GM13976 (cell line): ENCODE measurements at regions not wholly inside any gene's neighbourhood (a gene's known extent, or its start where the extent isn't known, plus 50 kb on each side); places are given as distances from the start of the nearest gene placed in this dataset.

Source experiments
- DNase-seq: peaks from one replicate; pipeline ENCODE4 v3.0.0; 2012; ENCODE audit warnings: low spot score
- CTCF ChIP-seq: IDR thresholded peaks from 2 replicates; pipeline ENCODE4 v1.5.1; 2012; ENCODE audit warnings: borderline replicate concordance, mild to moderate bottlenecking; ENCODE audit not compliant: insufficient read depth; ENCODE audit errors: extremely low read depth, missing control alignments, control extremely low read depth
- in situ Hi-C: fragments of 300-500 bp; cut with MboI; formaldehyde crosslinking; loops from one replicate; pipeline ENCODE4 v1.12.0; 2022; ENCODE audit warnings: low sequenced_read_pairs, mixed read lengths, inconsistent platforms; ENCODE audit not compliant: unreplicated experiment

- no peak for TF ChIP-seq CTCF
- in situ Hi-C loops = no loop called here
- no peak for DNase-seq
These were observed 423.0 kb downstream of the ZBBX start for GRCh38 chr3:166957121-166957520.

- DNase-seq = no peak
- in situ Hi-C loops = no loop called here
- no peak for TF ChIP-seq CTCF
These were observed 424.7 kb downstream of the ZBBX start for GRCh38 chr3:166955201-166955939.

GRCh38 chr3:166934879-166935278 is 445.2 kb downstream of the ZBBX start:
- TF ChIP-seq CTCF = no peak
- in situ Hi-C loops = no loop called here
- DNase-seq = no peak

GRCh38 chr3:166917437-166917836 is 462.7 kb downstream of the ZBBX start:
- no peak for TF ChIP-seq CTCF
- DNase-seq = no peak
- in situ Hi-C loops = no loop called here

- no peak for TF ChIP-seq CTCF
- DNase-seq = no peak
- in situ Hi-C loops = no loop called here
These were observed 477.7 kb downstream of the ZBBX start for GRCh38 chr3:166902374-166902773.

GRCh38 chr3:166900866-166901577 is 479.1 kb downstream of the ZBBX start:
- no peak for DNase-seq
- in situ Hi-C loops = no loop called here
- no peak for TF ChIP-seq CTCF

- in situ Hi-C loops = no loop called here
- DNase-seq = no peak
- no peak for TF ChIP-seq CTCF
These were observed 482.3 kb downstream of the ZBBX start for GRCh38 chr3:166897811-166898210.
